ENCODE measurements at regions not wholly inside any gene's neighbourhood (a gene's known extent, or its start where the extent isn't known, plus 50 kb on each side); places are given as distances from the start of the nearest gene placed in this dataset.

DNA sequence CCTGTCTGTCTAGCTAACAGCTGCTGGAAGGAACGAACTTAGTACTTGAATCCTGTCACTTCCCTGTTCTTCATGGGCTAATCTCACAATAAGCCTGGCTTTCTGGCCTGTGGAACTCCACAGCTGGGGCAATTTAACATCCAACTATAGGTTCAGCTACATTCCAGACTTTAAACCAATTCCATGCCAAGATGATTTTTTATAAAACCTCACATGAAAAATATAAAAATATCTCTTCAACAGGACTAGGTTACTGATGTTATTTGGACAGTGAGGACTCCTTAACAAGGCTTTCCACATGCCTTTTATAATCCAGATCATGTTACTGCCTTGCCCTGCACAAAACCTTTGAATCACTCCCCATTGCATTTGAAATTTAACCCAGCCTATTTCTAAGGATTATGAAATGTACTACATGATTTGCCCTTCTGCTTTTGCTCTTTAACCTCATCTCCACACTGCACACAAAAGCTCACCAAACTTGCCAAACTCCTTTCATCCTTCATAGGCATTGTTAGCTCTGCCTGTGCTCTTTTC lies 863.2 kb upstream of the CHAC2 start:
- Histone ChIP-seq H2BK12ac (ENCODE audit: low read length) (no peak overlapping the region), H2BK5ac (ENCODE audit: low read length) (no peak overlapping the region), H2BK15ac (ENCODE audit: low read length) (no peak overlapping the region), H4K91ac (ENCODE audit: low read depth, low read length, poor library complexity) (no peak overlapping the region), H3K79me1 (ENCODE audit: low read depth, low read length) (no peaks in the 10 kb centered on the region), H2AK5ac (ENCODE audit: low read depth, low read length) (no peak overlapping the region), H3K23ac (ENCODE audit: low read depth, low read length, poor library complexity) (no peak overlapping the region), H4K8ac (ENCODE audit: low read depth, low read length) (no peak overlapping the region), H3K27me3 (ENCODE audit: control insufficient read depth in 3 of 3, insufficient read depth in 3 of 3, low read depth in 1 of 3, low read length in 3 of 3) (no peaks in the 10 kb centered on the region), H3K18ac (ENCODE audit: low read length) (no peak overlapping the region), H3K4me1 (ENCODE audit: control insufficient read depth in 2 of 2, insufficient read depth in 1 of 2, low read depth in 1 of 2, low read length in 2 of 2) (no peaks in the 10 kb centered on the region), H3K14ac (ENCODE audit: low read length) (no peak overlapping the region), H3K9ac (ENCODE audit: low read depth, low read length, poor library complexity) (no peak overlapping the region), H2BK120ac (ENCODE audit: low read depth, low read length) (no peak overlapping the region), H3K27ac (replicated peaks; ENCODE audit: low read length) (no peak overlapping the region), H3K9me3 (replicated peaks in 1 of 2; ENCODE audit: control insufficient read depth in 2 of 2, insufficient read depth in 1 of 2, low read depth in 1 of 2, low read length in 2 of 2) (no peaks in the 10 kb centered on the region), H3K4me3 (ENCODE audit: low read length in 2 of 2) (no peak overlapping the region), H3K4ac (ENCODE audit: low read length) (no peak overlapping the region), H2AFZ (ENCODE audit: low read length) (no peak overlapping the region), H3K4me2 (ENCODE audit: insufficient read depth, low read length, poor library complexity, severe bottlenecking) (no peak overlapping the region), H3K36me3 (replicated peaks in 1 of 2; ENCODE audit: control insufficient read depth in 2 of 2, insufficient read depth in 2 of 2, low read length in 2 of 2) (no peaks in the 10 kb centered on the region)
- no peak for DNase-seq (ENCODE audit: low spot score)
- WGBS, 2 donors (ENCODE audit: extremely low coverage in 2 of 2, insufficient read length in 2 of 2, insufficient replicate concordance in 1 of 2) = no CpG with 5 or more reads among the region's 1 CpG

DNA sequence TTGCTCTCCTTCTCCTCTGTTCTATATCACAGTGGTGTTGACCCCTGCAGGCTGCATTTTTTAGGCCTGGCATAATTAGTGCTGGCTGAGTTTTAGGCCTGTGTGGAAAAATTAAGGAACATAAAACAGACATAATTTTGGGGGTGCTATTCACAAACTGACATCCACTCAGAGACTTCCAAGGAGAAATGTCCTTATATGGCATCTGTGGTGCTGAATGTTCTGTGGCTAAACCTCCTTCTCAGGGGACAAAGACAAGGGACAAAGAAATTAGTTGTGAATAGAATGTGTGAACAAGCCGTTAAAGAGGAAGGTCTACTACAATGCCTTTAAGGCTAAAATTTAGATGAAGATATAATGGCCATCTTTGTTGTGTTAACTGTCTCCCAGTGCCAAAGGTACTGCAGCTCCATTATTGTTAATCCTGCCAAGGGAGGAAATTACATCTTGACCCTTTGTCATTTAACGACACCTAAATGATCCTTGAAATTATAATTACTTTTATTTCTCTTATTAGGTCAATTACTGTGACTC lies 870.0 kb upstream of the CHAC2 start:
- peak; percentile 3 for DNase-seq (ENCODE audit: low spot score)
- H3K4ac ChIP-seq (ENCODE audit: low read length) = no peak overlapping the region
- H4K91ac ChIP-seq (ENCODE audit: low read depth, low read length, poor library complexity) = no peak overlapping the region
- no peak overlapping the region for H2BK12ac ChIP-seq (ENCODE audit: low read length)
- WGBS, 2 donors (ENCODE audit: extremely low coverage in 2 of 2, insufficient read length in 2 of 2, insufficient replicate concordance in 1 of 2) = no CpG with 5 or more reads among the region's 2 CpGs
- H3K27me3 ChIP-seq (ENCODE audit: control insufficient read depth in 3 of 3, insufficient read depth in 3 of 3, low read depth in 1 of 3, low read length in 3 of 3) = no peaks in the 10 kb centered on the region
- no peaks in the 10 kb centered on the region for H3K4me1 ChIP-seq (ENCODE audit: control insufficient read depth in 2 of 2, insufficient read depth in 1 of 2, low read depth in 1 of 2, low read length in 2 of 2)
- no peak overlapping the region for H2BK5ac ChIP-seq (ENCODE audit: low read length)
- H2BK15ac ChIP-seq (ENCODE audit: low read length) = no peak overlapping the region
- no peak overlapping the region for H3K23ac ChIP-seq (ENCODE audit: low read depth, low read length, poor library complexity)
- H2AK5ac ChIP-seq (ENCODE audit: low read depth, low read length) = no peak overlapping the region
- H3K36me3 ChIP-seq (replicated peaks in 1 of 2; ENCODE audit: control insufficient read depth in 2 of 2, insufficient read depth in 2 of 2, low read length in 2 of 2) = no peaks in the 10 kb centered on the region
- no peak overlapping the region for H3K14ac ChIP-seq (ENCODE audit: low read length)
- H2AFZ ChIP-seq (ENCODE audit: low read length) = no peak overlapping the region
- no peak overlapping the region for H2BK120ac ChIP-seq (ENCODE audit: low read depth, low read length)
- H3K4me2 ChIP-seq (ENCODE audit: insufficient read depth, low read length, poor library complexity, severe bottlenecking) = no peak overlapping the region
- H3K79me1 ChIP-seq (ENCODE audit: low read depth, low read length) = no peaks in the 10 kb centered on the region
- peaks cover 0 to 5% of the 10 kb centered on the region in 2 donors for H3K9me3 ChIP-seq (replicated peaks in 1 of 2; ENCODE audit: control insufficient read depth in 2 of 2, insufficient read depth in 1 of 2, low read depth in 1 of 2, low read length in 2 of 2)
- no peak overlapping the region for H3K18ac ChIP-seq (ENCODE audit: low read length)
- H3K4me3 ChIP-seq (ENCODE audit: low read length in 2 of 2) = no peak overlapping the region
- H3K9ac ChIP-seq (ENCODE audit: low read depth, low read length, poor library complexity) = no peak overlapping the region
- H4K8ac ChIP-seq (ENCODE audit: low read depth, low read length) = no peak overlapping the region
- no peak overlapping the region for H3K27ac ChIP-seq (replicated peaks; ENCODE audit: low read length)

DNA sequence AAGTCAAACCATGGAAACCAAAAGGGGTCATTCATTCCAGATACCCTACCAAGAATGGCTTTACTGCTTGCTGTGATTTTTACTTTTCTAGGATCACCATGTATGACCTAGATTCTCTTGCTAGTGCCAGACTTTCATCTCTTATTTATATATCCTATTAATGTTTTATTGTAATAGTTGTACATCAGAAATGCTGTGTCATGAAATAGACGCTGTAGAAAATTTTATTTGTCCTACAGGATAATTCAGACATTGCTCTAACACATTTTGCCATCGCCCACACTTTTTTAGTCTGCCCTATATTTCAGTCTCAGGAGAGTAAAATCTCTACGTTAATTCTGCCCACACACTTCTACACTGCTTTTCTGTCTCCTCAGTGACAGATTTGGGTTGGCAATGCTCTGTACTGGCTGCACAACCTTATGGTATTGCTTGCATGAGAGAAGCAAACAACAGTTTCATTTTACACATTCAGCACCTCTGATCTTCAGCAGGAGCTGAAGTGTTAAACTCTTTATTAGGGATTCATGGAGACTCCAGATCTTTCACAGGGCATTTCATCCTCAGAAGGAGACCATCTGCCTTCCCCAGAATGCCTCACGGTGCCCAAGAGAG lies 871.8 kb upstream of the CHAC2 start:
- Histone ChIP-seq H3K36me3 (replicated peaks in 1 of 2; ENCODE audit: control insufficient read depth in 2 of 2, insufficient read depth in 2 of 2, low read length in 2 of 2) (no peaks in the 10 kb centered on the region), H3K27ac (replicated peaks; ENCODE audit: low read length) (no peak overlapping the region), H3K4me2 (ENCODE audit: insufficient read depth, low read length, poor library complexity, severe bottlenecking) (no peak overlapping the region), H3K14ac (ENCODE audit: low read length) (no peak overlapping the region), H3K23ac (ENCODE audit: low read depth, low read length, poor library complexity) (no peak overlapping the region), H3K4me1 (ENCODE audit: control insufficient read depth in 2 of 2, insufficient read depth in 1 of 2, low read depth in 1 of 2, low read length in 2 of 2) (no peaks in the 10 kb centered on the region), H2AK5ac (ENCODE audit: low read depth, low read length) (no peak overlapping the region), H2BK5ac (ENCODE audit: low read length) (no peak overlapping the region), H3K18ac (ENCODE audit: low read length) (no peak overlapping the region), H3K27me3 (ENCODE audit: control insufficient read depth in 3 of 3, insufficient read depth in 3 of 3, low read depth in 1 of 3, low read length in 3 of 3) (no peaks in the 10 kb centered on the region), H4K91ac (ENCODE audit: low read depth, low read length, poor library complexity) (no peak overlapping the region), H3K9me3 (replicated peaks in 1 of 2; ENCODE audit: control insufficient read depth in 2 of 2, insufficient read depth in 1 of 2, low read depth in 1 of 2, low read length in 2 of 2) (peaks cover 0 to 5% of the 10 kb centered on the region in 2 donors), H3K79me1 (ENCODE audit: low read depth, low read length) (no peaks in the 10 kb centered on the region), H4K8ac (ENCODE audit: low read depth, low read length) (no peak overlapping the region), H2AFZ (ENCODE audit: low read length) (no peak overlapping the region), H2BK120ac (ENCODE audit: low read depth, low read length) (no peak overlapping the region), H3K9ac (ENCODE audit: low read depth, low read length, poor library complexity) (no peak overlapping the region), H3K4me3 (ENCODE audit: low read length in 2 of 2) (no peak overlapping the region), H2BK12ac (ENCODE audit: low read length) (no peak overlapping the region), H3K4ac (ENCODE audit: low read length) (no peak overlapping the region), H2BK15ac (ENCODE audit: low read length) (no peak overlapping the region)
- no peak for DNase-seq (ENCODE audit: low spot score)
- WGBS, 2 donors (ENCODE audit: extremely low coverage in 2 of 2, insufficient read length in 2 of 2, insufficient replicate concordance in 1 of 2) = no CpG with 5 or more reads among the region's 4 CpGs

DNA sequence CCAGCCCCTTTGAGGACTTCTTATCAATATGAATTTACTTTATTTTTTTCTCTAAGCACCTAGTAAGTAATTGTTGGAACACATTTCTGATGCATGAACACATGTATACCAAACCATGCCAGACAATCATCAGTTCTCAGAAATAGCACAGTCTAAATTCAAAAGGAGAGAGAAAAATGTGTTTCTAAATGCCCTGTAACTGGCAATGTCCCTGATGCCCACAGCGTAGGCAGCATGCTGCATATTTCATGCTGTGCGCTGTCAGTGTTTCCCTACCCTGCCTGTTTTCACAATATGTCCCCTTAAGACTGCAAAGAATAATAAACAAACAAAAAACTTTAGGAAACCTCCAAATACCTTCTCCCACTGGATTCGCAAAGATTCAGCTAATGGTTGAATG lies 881.0 kb upstream of the CHAC2 start:
- Histone ChIP-seq H3K36me3 (replicated peaks in 1 of 2; ENCODE audit: control insufficient read depth in 2 of 2, insufficient read depth in 2 of 2, low read length in 2 of 2) (no peaks in the 10 kb centered on the region), H3K9ac (ENCODE audit: low read depth, low read length, poor library complexity) (no peak overlapping the region), H3K18ac (ENCODE audit: low read length) (no peak overlapping the region), H3K4ac (ENCODE audit: low read length) (no peak overlapping the region), H2BK12ac (ENCODE audit: low read length) (no peak overlapping the region), H3K79me1 (ENCODE audit: low read depth, low read length) (no peaks in the 10 kb centered on the region), H2BK5ac (ENCODE audit: low read length) (no peak overlapping the region), H3K4me3 (ENCODE audit: low read length in 2 of 2) (no peak overlapping the region), H4K91ac (ENCODE audit: low read depth, low read length, poor library complexity) (no peak overlapping the region), H4K8ac (ENCODE audit: low read depth, low read length) (no peak overlapping the region), H3K27ac (replicated peaks; ENCODE audit: low read length) (no peak overlapping the region), H2BK120ac (ENCODE audit: low read depth, low read length) (no peak overlapping the region), H3K23ac (ENCODE audit: low read depth, low read length, poor library complexity) (no peak overlapping the region), H2AFZ (ENCODE audit: low read length) (no peak overlapping the region), H3K9me3 (replicated peaks in 1 of 2; ENCODE audit: control insufficient read depth in 2 of 2, insufficient read depth in 1 of 2, low read depth in 1 of 2, low read length in 2 of 2) (no peaks in the 10 kb centered on the region), H2AK5ac (ENCODE audit: low read depth, low read length) (no peak overlapping the region), H3K4me1 (ENCODE audit: control insufficient read depth in 2 of 2, insufficient read depth in 1 of 2, low read depth in 1 of 2, low read length in 2 of 2) (no peaks in the 10 kb centered on the region), H3K4me2 (ENCODE audit: insufficient read depth, low read length, poor library complexity, severe bottlenecking) (no peak overlapping the region), H3K27me3 (ENCODE audit: control insufficient read depth in 3 of 3, insufficient read depth in 3 of 3, low read depth in 1 of 3, low read length in 3 of 3) (no peaks in the 10 kb centered on the region), H3K14ac (ENCODE audit: low read length) (no peak overlapping the region), H2BK15ac (ENCODE audit: low read length) (no peak overlapping the region)
- no peak for DNase-seq (ENCODE audit: low spot score)
- WGBS, 2 donors (ENCODE audit: extremely low coverage in 2 of 2, insufficient read length in 2 of 2, insufficient replicate concordance in 1 of 2) = no CpG with 5 or more reads among the region's 3 CpGs

Measured in neuronal stem cell (in vitro differentiated cells).